ENCODE measurements at regions not wholly inside any gene's neighbourhood (a gene's known extent, or its start where the extent isn't known, plus 50 kb on each side); places are given as distances from the start of the nearest gene placed in this dataset.

DNA sequence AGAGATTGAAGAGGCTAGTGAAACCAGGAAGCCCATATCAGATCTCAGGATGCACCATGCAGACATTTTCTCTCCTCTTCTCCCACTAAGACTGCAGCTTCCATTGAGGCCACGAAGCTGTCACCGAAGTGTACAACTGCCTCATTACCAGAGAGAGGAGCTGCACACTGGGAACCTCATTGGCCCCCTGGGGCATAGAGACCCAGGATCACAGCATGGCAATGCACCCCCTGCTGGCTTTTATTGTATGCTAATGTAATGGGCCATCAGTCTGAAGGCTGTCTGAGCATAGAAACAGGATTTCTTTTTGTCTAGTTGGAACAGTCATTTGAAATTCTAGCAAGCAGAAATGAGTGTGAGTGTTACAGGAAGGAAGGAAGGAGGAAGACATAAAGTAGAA, 861.6 kb upstream of the CELF4 start:
- TF ChIP-seq, protein P1, sequence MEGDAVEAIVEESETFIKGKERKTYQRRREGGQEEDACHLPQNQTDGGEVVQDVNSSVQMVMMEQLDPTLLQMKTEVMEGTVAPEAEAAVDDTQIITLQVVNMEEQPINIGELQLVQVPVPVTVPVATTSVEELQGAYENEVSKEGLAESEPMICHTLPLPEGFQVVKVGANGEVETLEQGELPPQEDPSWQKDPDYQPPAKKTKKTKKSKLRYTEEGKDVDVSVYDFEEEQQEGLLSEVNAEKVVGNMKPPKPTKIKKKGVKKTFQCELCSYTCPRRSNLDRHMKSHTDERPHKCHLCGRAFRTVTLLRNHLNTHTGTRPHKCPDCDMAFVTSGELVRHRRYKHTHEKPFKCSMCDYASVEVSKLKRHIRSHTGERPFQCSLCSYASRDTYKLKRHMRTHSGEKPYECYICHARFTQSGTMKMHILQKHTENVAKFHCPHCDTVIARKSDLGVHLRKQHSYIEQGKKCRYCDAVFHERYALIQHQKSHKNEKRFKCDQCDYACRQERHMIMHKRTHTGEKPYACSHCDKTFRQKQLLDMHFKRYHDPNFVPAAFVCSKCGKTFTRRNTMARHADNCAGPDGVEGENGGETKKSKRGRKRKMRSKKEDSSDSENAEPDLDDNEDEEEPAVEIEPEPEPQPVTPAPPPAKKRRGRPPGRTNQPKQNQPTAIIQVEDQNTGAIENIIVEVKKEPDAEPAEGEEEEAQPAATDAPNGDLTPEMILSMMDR (IDR thresholded peaks at IDR 0.05), result no peak
- no peak for TF ChIP-seq POLR2A (IDR thresholded peaks at IDR 0.05)

Data from Peyer's patch (tissue), 4 donors.